K562 (cell line): ENCODE measurements at regions not wholly inside any gene's neighbourhood (a gene's known extent, or its start where the extent isn't known, plus 50 kb on each side); places are given as distances from the start of the nearest gene placed in this dataset.

Experiments
- ATAC-seq: fragments of 200-7000 bp; cut with Tn5 transposase; 3 replicates; pipeline ENCODE4 v1.9.1; 2020; ENCODE audit warnings: moderate library complexity
- BruUV-seq: library from RNA; stranded (reverse); fragments of 400-500 nt; replicated peaks from 2 replicates; lab custom pipeline; 2021; lab: Mats Ljungman, UMichigan
- CTCF ChIA-PET: fragments of 300-600 bp; formaldehyde crosslinking; extraction: SDS; loops from one replicate; lab custom pipeline; 2021; ENCODE audit warnings: low intra/inter-chr PET ratio; lab: Yijun Ruan, JAX
- POLR2A ChIA-PET: fragments of 300-600, 350-650 bp; sonication (Branson Sonifier 250); formaldehyde crosslinking; extraction: SDS; loops from one replicate; lab custom pipeline; 2021; ENCODE audit warnings: antibody characterized with exemption, inconsistent platforms; lab: Yijun Ruan, JAX
- DNase-seq, 4 experiments: peaks; one replicate each; pipeline versions ENCODE4 v3.0.0 to v3.0.0-alpha.2; 2011 to 2018; ENCODE audit warnings: low spot score in 3 of 4, mixed read lengths in 3 of 4; ENCODE audit errors: extremely low read depth in 1 of 4
- FAIRE-seq: peaks from 2 replicates; lab custom pipeline; 2011; peaks lifted over from hg19 to GRCh38; lab: Jason Lieb, UNC
- H2AFZ ChIP-seq: 2 replicates; pipeline ENCODE4 v1.6.0; 2011; ENCODE audit warnings: low read depth, low read length, control low read depth, inconsistent platforms
- H3K27ac ChIP-seq: fragments of 200-600 bp; 3 replicates; pipeline ENCODE4 v1.8.0; 2011; ENCODE audit warnings: low read depth, mild to moderate bottlenecking, control low read depth, inconsistent platforms, low read length, moderate library complexity, mixed read lengths; ENCODE audit errors: extremely low read depth
- H3K27me3 ChIP-seq, 2 experiments: fragments of 300-600 bp in 1 of 2; 2 replicates in 1 of 2; 3 replicates in 1 of 2; pipeline versions ENCODE4 v1.6.0 to v1.8.0; 2011; ENCODE audit warnings: inconsistent platforms in 2 of 2, low read length in 2 of 2, mild to moderate bottlenecking in 1 of 2, mixed read lengths in 1 of 2, moderate library complexity in 1 of 2; ENCODE audit not compliant: control insufficient read depth in 2 of 2, insufficient read depth in 2 of 2
- H3K36me3 ChIP-seq: fragments of 300-600 bp; 3 replicates; pipeline ENCODE4 v1.8.0; 2011; ENCODE audit warnings: mild to moderate bottlenecking, low read length, inconsistent platforms; ENCODE audit not compliant: control insufficient read depth, insufficient read depth
- H3K4me1 ChIP-seq, 2 experiments: fragments of 200-600 bp in 1 of 2; replicated peaks in 1 of 2; 2 replicates in 1 of 2; 3 replicates in 1 of 2; pipeline versions ENCODE4 v1.5.1 to v1.8.0; 2011; ENCODE audit warnings: inconsistent platforms in 2 of 2, low read length in 2 of 2, mild to moderate bottlenecking in 1 of 2, mixed read lengths in 1 of 2, moderate library complexity in 1 of 2; ENCODE audit not compliant: control insufficient read depth in 2 of 2, insufficient read depth in 2 of 2
- H3K4me2 ChIP-seq: 2 replicates; pipeline ENCODE4 v1.6.1; 2011; ENCODE audit warnings: low read length, control low read depth, inconsistent platforms, mixed read lengths; ENCODE audit not compliant: insufficient read depth
- H3K4me3 ChIP-seq: fragments of 200-600 bp; sonication (generic), shearing (Covaris generic); 2 replicates; pipeline ENCODE4 v1.5.1; 2016; ENCODE audit warnings: control low read depth, inconsistent platforms
- H3K79me2 ChIP-seq: fragments of 200-600 bp; 3 replicates; pipeline ENCODE4 v1.8.0; 2011; ENCODE audit warnings: low read length, inconsistent platforms; ENCODE audit not compliant: control insufficient read depth, insufficient read depth
- H3K9ac ChIP-seq, 2 experiments: 2 replicates each; pipeline versions ENCODE4 v1.6.0 to v1.6.1; 2011; ENCODE audit warnings: low read depth in 2 of 2, low read length in 2 of 2, control low read depth in 1 of 2, inconsistent platforms in 1 of 2, mild to moderate bottlenecking in 1 of 2, mixed read lengths in 1 of 2; ENCODE audit not compliant: insufficient read depth in 1 of 2
- H3K9me1 ChIP-seq: one replicate; pipeline ENCODE4 v1.6.0; 2011; ENCODE audit warnings: inconsistent platforms, mild to moderate bottlenecking, low read length, moderate library complexity; ENCODE audit not compliant: control insufficient read depth, insufficient read depth
- H3K9me3 ChIP-seq: replicated peaks from 2 replicates; pipeline ENCODE4 v1.5.1; 2011; ENCODE audit warnings: low read depth, low read length, inconsistent platforms; ENCODE audit not compliant: control insufficient read depth, insufficient read depth
- H4K20me1 ChIP-seq: replicated peaks from 2 replicates; pipeline ENCODE4 v1.6.1; 2011; ENCODE audit warnings: low read length, inconsistent platforms, mixed read lengths; ENCODE audit not compliant: control insufficient read depth, insufficient read depth
- ATF4 ChIP-seq: fragments of 450-650 bp; formaldehyde crosslinking; IDR thresholded peaks from 2 replicates; pipeline ENCODE4 v1.4.0; 2022; ENCODE audit warnings: mild to moderate bottlenecking, moderate library complexity
- ATF7 ChIP-seq: fragments of 450-650 bp; IDR thresholded peaks from 2 replicates; pipeline ENCODE4 v1.7.1; 2014; ENCODE audit warnings: mild to moderate bottlenecking, moderate library complexity
- BCLAF1 ChIP-seq, 2 experiments: fragments of 450-650 bp in 1 of 2; IDR thresholded peaks; 2 replicates each; pipeline ENCODE4 v1.6.1; 2011 to 2017; ENCODE audit warnings: low read depth in 2 of 2, antibody characterized with exemption in 1 of 2, borderline replicate concordance in 1 of 2, low read length in 1 of 2, mild to moderate bottlenecking in 1 of 2, mixed read lengths in 1 of 2; ENCODE audit not compliant: control insufficient read depth in 1 of 2
- FOXJ2 ChIP-seq: fragments of 200-800 bp; sonication (Bioruptor generic); IDR thresholded peaks from 2 replicates; pipeline ENCODE4 v1.6.1; 2016; ENCODE audit warnings: missing genetic modification characterization, missing compliant biosample characterization
- MCM3 ChIP-seq: fragments of 450-650 bp; IDR thresholded peaks from 2 replicates; pipeline ENCODE4 v1.6.1; 2016
- MXD1 ChIP-seq: fragments of 250-450 bp; sonication (Bioruptor Pico); IDR thresholded peaks from 2 replicates; pipeline ENCODE4 v1.8.0; 2021; ENCODE audit warnings: borderline replicate concordance, mild to moderate bottlenecking, moderate library complexity; ENCODE audit not compliant: poor library complexity, severe bottlenecking
- PBX2 ChIP-seq, 2 experiments: IDR thresholded peaks in 1 of 2; conservative IDR thresholded peaks in 1 of 2; 2 replicates each; pipeline ENCODE4 v1.6.1; 2016; ENCODE audit warnings: low read depth in 2 of 2, mild to moderate bottlenecking in 1 of 2, missing compliant biosample characterization in 1 of 2, missing genetic modification characterization in 1 of 2, moderate library complexity in 1 of 2
- PHF21A ChIP-seq: fragments of 450-650 bp; IDR thresholded peaks from 2 replicates; pipeline ENCODE4 v1.6.1; 2017; ENCODE audit warnings: low read depth, borderline replicate concordance
- PKNOX1 ChIP-seq: fragments of 450-650 bp; IDR thresholded peaks from 2 replicates; pipeline ENCODE4 v1.6.1; 2016
- RB1 ChIP-seq: fragments of 450-650 bp; IDR thresholded peaks from 2 replicates; pipeline ENCODE4 v1.6.1; 2017; ENCODE audit warnings: low read depth, mild to moderate bottlenecking
- ZC3H4 ChIP-seq: sonication (generic); formaldehyde crosslinking; IDR thresholded peaks from 2 replicates; pipeline ENCODE4 v1.9.0; 2021; ENCODE audit warnings: missing genetic modification reagents, borderline replicate concordance
- ZNF133 ChIP-seq: fragments of 250-450 bp; sonication (Bioruptor Pico); IDR thresholded peaks from 2 replicates; pipeline ENCODE4 v1.4.0; 2020; ENCODE audit warnings: mild to moderate bottlenecking
- ZNF175 ChIP-seq: fragments of 200-800 bp; sonication (Bioruptor generic); IDR thresholded peaks from 2 replicates; pipeline ENCODE4 v1.6.1; 2016; ENCODE audit warnings: low read depth, mild to moderate bottlenecking, missing genetic modification characterization, missing compliant biosample characterization
- ZNF354B ChIP-seq: fragments of 250-450 bp; sonication (Bioruptor Pico); IDR thresholded peaks from 2 replicates; pipeline ENCODE4 v1.4.0; 2020
- ZNF551 ChIP-seq: fragments of 250-450 bp; sonication (Bioruptor Pico); IDR thresholded peaks from 2 replicates; pipeline ENCODE4 v1.5.0; 2021; ENCODE audit warnings: mild to moderate bottlenecking, moderate library complexity
- WGBS: fragments of 100-300 bp; shearing (Covaris generic); methylation state at CpG from one replicate; pipeline ENCODE4 v1.1.6; 2016; ENCODE audit warnings: low coverage, mixed read lengths; ENCODE audit not compliant: insufficient coverage; ENCODE audit errors: missing lambda C conversion rate; 5-methylcytosine and 5-hydroxymethylcytosine counted together
- in situ Hi-C: fragments of 300-500 bp; cut with MboI; formaldehyde crosslinking; loops from 4 replicates; pipeline ENCODE4 v1.15.0; 2018; ENCODE audit warnings: inconsistent platforms, mixed read lengths
- intact Hi-C: fragments of 100-400 bp; cut with micrococcal nuclease; formaldehyde crosslinking; loops from 2 replicates; pipeline ENCODE4 v1.14.2; 2022

- Histone ChIP-seq H3K27ac (no peak overlapping the region), H3K9ac (no peak overlapping the region), H3K4me2 (no peak overlapping the region), H2AFZ (no peak overlapping the region), H3K9me3 (no peaks in the 10 kb centered on the region), H3K9me1 (no peaks in the 10 kb centered on the region), H3K4me1 (no peaks in the 10 kb centered on the region), H3K36me3 (no peaks in the 10 kb centered on the region), H3K4me3 (no peak overlapping the region), H4K20me1 (no peaks in the 10 kb centered on the region), H3K79me2 (no peaks in the 10 kb centered on the region), H3K27me3 (no peaks in the 10 kb centered on the region; a peak in 1 of 5 replicates)
- in situ Hi-C loops (no loop called here), intact Hi-C loops (no loop called here)
- ChIA-PET CTCF (no interaction called here), POLR2A (no interaction called here)
- FAIRE-seq = no peak
- DNase-seq = no peak
- no peak for ATAC-seq
- WGBS = 9% methylated on average over 3 of the region's 3 CpGs
- no TSS peak for BruUV-seq
- TF ChIP-seq ATF4 = no peak
- no peak for TF ChIP-seq RB1
- TF ChIP-seq PHF21A = no peak
- no peak for TF ChIP-seq ZNF551
- no peak for TF ChIP-seq MCM3
- no peak for TF ChIP-seq MXD1 (CRISPR knock-in tag)
- no peak for TF ChIP-seq ZNF175 (CRISPR knock-in tag)
- no peak for TF ChIP-seq ZNF354B
- TF ChIP-seq ZC3H4 (CRISPR knock-in tag) = no peak
- no peak for TF ChIP-seq BCLAF1 (IDR thresholded peaks at IDR 0.05; ENCODE audit: borderline replicate concordance in 1 of 2, control insufficient read depth in 1 of 2, low read depth in 2 of 2, low read length in 1 of 2)
- TF ChIP-seq PBX2 (CRISPR knock-in tag; IDR thresholded peaks at IDR 0.05; ENCODE audit: low read depth) = no peak
- no peak for TF ChIP-seq PBX2 (tag; conservative IDR thresholded peaks at IDR 0.05; ENCODE audit: low read depth)
- TF ChIP-seq ATF7 = no peak
- no peak for TF ChIP-seq PKNOX1
- TF ChIP-seq FOXJ2 (tag) = no peak
- no peak for TF ChIP-seq ZNF133 (CRISPR knock-in tag)
Observed at GRCh38 chr6:56821005-56821432, 133.9 kb upstream of the BEND6 start.
